H9 (cell line): ENCODE measurements at regions not wholly inside any gene's neighbourhood (a gene's known extent, or its start where the extent isn't known, plus 50 kb on each side); places are given as distances from the start of the nearest gene placed in this dataset.

Source experiments
- DNase-seq: peaks from one replicate; pipeline ENCODE4 v3.0.0-alpha.2; 2017
- H2AFZ ChIP-seq: one replicate; pipeline ENCODE4 v1.6.1; 2013; ENCODE audit warnings: mild to moderate bottlenecking, low read length, control low read depth, moderate library complexity
- H2AK5ac ChIP-seq: 2 replicates; pipeline ENCODE4 v1.6.1; 2013; ENCODE audit warnings: low read length, control low read depth, mixed read lengths; ENCODE audit not compliant: insufficient read length
- H2BK120ac ChIP-seq: one replicate; pipeline ENCODE4 v1.6.1; 2013; ENCODE audit warnings: low read depth, mild to moderate bottlenecking, low read length, control low read depth, inconsistent platforms; ENCODE audit not compliant: poor library complexity, severe bottlenecking
- H2BK12ac ChIP-seq: 2 replicates; pipeline ENCODE4 v1.6.1; 2013; ENCODE audit warnings: low read length, control low read depth, mixed read lengths, low read depth; ENCODE audit not compliant: insufficient read length
- H2BK15ac ChIP-seq: 2 replicates; pipeline ENCODE4 v1.6.1; 2013; ENCODE audit warnings: low read depth, low read length, control low read depth
- H2BK20ac ChIP-seq: one replicate; pipeline ENCODE4 v1.6.1; 2013; ENCODE audit warnings: low read depth, mild to moderate bottlenecking, low read length, control low read depth, inconsistent platforms; ENCODE audit not compliant: poor library complexity, severe bottlenecking
- H2BK5ac ChIP-seq: 2 replicates; pipeline ENCODE4 v1.6.1; 2013; ENCODE audit warnings: low read length, control low read depth, mixed read lengths; ENCODE audit not compliant: insufficient read length
- H3K14ac ChIP-seq: 2 replicates; pipeline ENCODE4 v1.6.1; 2013; ENCODE audit warnings: low read length, control low read depth; ENCODE audit not compliant: insufficient read depth
- H3K18ac ChIP-seq: 2 replicates; pipeline ENCODE4 v1.6.1; 2013; ENCODE audit warnings: low read depth, mild to moderate bottlenecking, mixed read lengths, low read length, control low read depth; ENCODE audit not compliant: insufficient read length
- H3K23ac ChIP-seq: 2 replicates; pipeline ENCODE4 v1.6.1; 2013; ENCODE audit warnings: low read length, control low read depth, mixed read lengths, low read depth; ENCODE audit not compliant: insufficient read length
- H3K23me2 ChIP-seq: 2 replicates; pipeline ENCODE4 v1.6.1; 2013; ENCODE audit warnings: low read depth, mild to moderate bottlenecking, mixed read lengths, low read length, control low read depth; ENCODE audit not compliant: insufficient read length, poor library complexity, severe bottlenecking
- H3K27ac ChIP-seq: 2 replicates; pipeline ENCODE4 v1.5.1; 2013; ENCODE audit warnings: low read length, control low read depth, mixed read lengths, low read depth; ENCODE audit not compliant: insufficient read length
- H3K27me3 ChIP-seq: 2 replicates; pipeline ENCODE4 v1.6.1; 2013; ENCODE audit warnings: low read length, control low read depth, inconsistent platforms; ENCODE audit not compliant: insufficient read depth
- H3K4ac ChIP-seq: 2 replicates; pipeline ENCODE4 v1.6.1; 2013; ENCODE audit warnings: low read depth, mild to moderate bottlenecking, control low read depth, inconsistent platforms, low read length, moderate library complexity
- H3K4me1 ChIP-seq: 2 replicates; pipeline ENCODE4 v1.6.1; 2013; ENCODE audit warnings: low read length, control low read depth, inconsistent platforms; ENCODE audit not compliant: insufficient read depth
- H3K4me2 ChIP-seq: 2 replicates; pipeline ENCODE4 v1.6.1; 2013; ENCODE audit warnings: low read length, control low read depth, mixed read lengths; ENCODE audit not compliant: insufficient read length, insufficient read depth
- H3K56ac ChIP-seq: 2 replicates; pipeline ENCODE4 v1.6.1; 2013; ENCODE audit warnings: low read depth, mild to moderate bottlenecking, mixed read lengths, low read length, control low read depth; ENCODE audit not compliant: insufficient read length
- H3K79me1 ChIP-seq: 2 replicates; pipeline ENCODE4 v1.6.1; 2013; ENCODE audit warnings: low read depth, mild to moderate bottlenecking, moderate library complexity, low read length, control low read depth, inconsistent platforms; ENCODE audit not compliant: insufficient read depth, poor library complexity, severe bottlenecking
- H3K79me2 ChIP-seq: 2 replicates; pipeline ENCODE4 v1.6.1; 2013; ENCODE audit warnings: low read length, control low read depth, inconsistent platforms; ENCODE audit not compliant: insufficient read depth
- H3K9ac ChIP-seq: 2 replicates; pipeline ENCODE4 v1.6.1; 2013; ENCODE audit warnings: low read length, control low read depth, mixed read lengths; ENCODE audit not compliant: insufficient read length; ENCODE audit errors: extremely low read depth
- H3K9me3 ChIP-seq: one replicate; pipeline ENCODE4 v1.6.1; 2013; ENCODE audit warnings: low read depth, low read length, inconsistent platforms; ENCODE audit not compliant: control insufficient read depth
- H3T11ph ChIP-seq: one replicate; pipeline ENCODE4 v1.6.1; 2013; ENCODE audit warnings: mild to moderate bottlenecking, low read length, control low read depth, inconsistent platforms
- H4K20me1 ChIP-seq: one replicate; pipeline ENCODE4 v1.6.1; 2013; ENCODE audit not compliant: control insufficient read depth, insufficient read length, insufficient read depth
- H4K5ac ChIP-seq: 2 replicates; pipeline ENCODE4 v1.6.1; 2013; ENCODE audit warnings: low read depth, mild to moderate bottlenecking, mixed read lengths, low read length, control low read depth; ENCODE audit not compliant: insufficient read length
- H4K8ac ChIP-seq: replicated peaks from 2 replicates; pipeline ENCODE4 v1.6.1; 2013; ENCODE audit warnings: low read length, control low read depth, mixed read lengths, low read depth; ENCODE audit not compliant: insufficient read length
- H4K91ac ChIP-seq: 2 replicates; pipeline ENCODE4 v1.6.1; 2013; ENCODE audit warnings: low read depth, mild to moderate bottlenecking, moderate library complexity, mixed read lengths, low read length, control low read depth; ENCODE audit not compliant: insufficient read length
- H3K27ac Mint-ChIP-seq, 3 experiments: 2 replicates in 2 of 3; 3 replicates in 1 of 3; pipeline ENCODE4 v1.8.0; 2020 to 2021; ENCODE audit warnings: mixed read lengths in 3 of 3, mild to moderate bottlenecking in 1 of 3, moderate library complexity in 1 of 3
- H3K27me3 Mint-ChIP-seq: 2 replicates; pipeline ENCODE4 v1.8.0; 2021; ENCODE audit warnings: low read depth, mild to moderate bottlenecking, moderate library complexity, mixed read lengths
- H3K36me3 Mint-ChIP-seq, 3 experiments: 2 replicates in 2 of 3; 3 replicates in 1 of 3; pipeline ENCODE4 v1.8.0; 2020 to 2021; ENCODE audit warnings: low read depth in 3 of 3, mixed read lengths in 3 of 3; ENCODE audit not compliant: insufficient read depth in 1 of 3
- H3K4me1 Mint-ChIP-seq, 2 experiments: 2 replicates each; pipeline ENCODE4 v1.8.0; 2020; ENCODE audit warnings: mixed read lengths in 2 of 2
- H3K4me3 Mint-ChIP-seq, 2 experiments: 2 replicates in 1 of 2; 3 replicates in 1 of 2; pipeline ENCODE4 v1.8.0; 2020 to 2021; ENCODE audit warnings: mild to moderate bottlenecking in 2 of 2, mixed read lengths in 2 of 2, moderate library complexity in 1 of 2
- H3K9me3 Mint-ChIP-seq, 2 experiments: 2 replicates in 1 of 2; 3 replicates in 1 of 2; pipeline ENCODE4 v1.8.0; 2020; ENCODE audit warnings: mild to moderate bottlenecking in 2 of 2, mixed read lengths in 2 of 2, moderate library complexity in 1 of 2
- WGBS: extraction: QIAGEN DNeasy Blood & Tissue Kit; methylation state at CpG from one replicate; pipeline ENCODE4 v1.1.7; 2013; ENCODE audit warnings: missing lambda C conversion rate, low lambda C conversion rate, mixed read lengths; ENCODE audit not compliant: insufficient read length; ENCODE audit errors: extremely low coverage; 5-methylcytosine and 5-hydroxymethylcytosine counted together
- TF ChIP-seq, protein P1 (sequence below): fragments of 200-600 bp; sonication (generic); conservative IDR thresholded peaks from 3 replicates; pipeline ENCODE4 v1.8.0; 2021; ENCODE audit warnings: antibody characterized with exemption, mild to moderate bottlenecking

- Histone ChIP-seq H2BK120ac (no peak overlapping the region), H4K20me1 (no peaks in the 10 kb centered on the region), H3K4me2 (no peak overlapping the region), H4K5ac (no peak overlapping the region), H3K4me1 (peaks cover 11% of the 10 kb centered on the region), H3K9ac (no peak overlapping the region), H3K56ac (no peak overlapping the region), H3K9me3 (no peaks in the 10 kb centered on the region), H3K4ac (no peak overlapping the region), H2BK12ac (no peak overlapping the region), H3K23ac (no peak overlapping the region), H3K18ac (no peak overlapping the region), H3K27me3 (no peaks in the 10 kb centered on the region), H4K91ac (no peak overlapping the region), H3K79me2 (no peaks in the 10 kb centered on the region), H3K79me1 (no peaks in the 10 kb centered on the region), H2AFZ (no peak overlapping the region), H2BK20ac (no peak overlapping the region), H3K14ac (no peak overlapping the region), H2AK5ac (no peak overlapping the region), H3K23me2 (no peaks in the 10 kb centered on the region), H4K8ac (no peak overlapping the region), H3T11ph (no peak overlapping the region), H2BK15ac (no peak overlapping the region), H3K27ac (no peak overlapping the region), H2BK5ac (no peak overlapping the region)
- Mint-ChIP-seq H3K9me3 (no peaks in the 10 kb centered on the region; a peak in 1 of 5 replicates), H3K27ac (no peak overlapping the region), H3K4me3 (no peak overlapping the region), H3K4me1 (peaks cover 45 to 57% of the 10 kb centered on the region in 2 experiments), H3K36me3 (peaks cover 0 to 2% (median 0%) of the 10 kb centered on the region in 3 experiments; a peak in 1 of 7 replicates), H3K27me3 (peaks cover 3% of the 10 kb centered on the region; the same call in 1 of the 2 replicates)
- WGBS: no CpG with 5 or more reads among the region's 2 CpGs
- DNase-seq: no peak
- TF ChIP-seq, protein P1, sequence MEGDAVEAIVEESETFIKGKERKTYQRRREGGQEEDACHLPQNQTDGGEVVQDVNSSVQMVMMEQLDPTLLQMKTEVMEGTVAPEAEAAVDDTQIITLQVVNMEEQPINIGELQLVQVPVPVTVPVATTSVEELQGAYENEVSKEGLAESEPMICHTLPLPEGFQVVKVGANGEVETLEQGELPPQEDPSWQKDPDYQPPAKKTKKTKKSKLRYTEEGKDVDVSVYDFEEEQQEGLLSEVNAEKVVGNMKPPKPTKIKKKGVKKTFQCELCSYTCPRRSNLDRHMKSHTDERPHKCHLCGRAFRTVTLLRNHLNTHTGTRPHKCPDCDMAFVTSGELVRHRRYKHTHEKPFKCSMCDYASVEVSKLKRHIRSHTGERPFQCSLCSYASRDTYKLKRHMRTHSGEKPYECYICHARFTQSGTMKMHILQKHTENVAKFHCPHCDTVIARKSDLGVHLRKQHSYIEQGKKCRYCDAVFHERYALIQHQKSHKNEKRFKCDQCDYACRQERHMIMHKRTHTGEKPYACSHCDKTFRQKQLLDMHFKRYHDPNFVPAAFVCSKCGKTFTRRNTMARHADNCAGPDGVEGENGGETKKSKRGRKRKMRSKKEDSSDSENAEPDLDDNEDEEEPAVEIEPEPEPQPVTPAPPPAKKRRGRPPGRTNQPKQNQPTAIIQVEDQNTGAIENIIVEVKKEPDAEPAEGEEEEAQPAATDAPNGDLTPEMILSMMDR: no peak
These were observed 460.9 kb upstream of the ADAMTS9 start for GRCh38 chr3:65148687-65149086.
